Parathyroid adenoma (tissue), 2 donors: ENCODE measurements at regions not wholly inside any gene's neighbourhood (a gene's known extent, or its start where the extent isn't known, plus 50 kb on each side); places are given as distances from the start of the nearest gene placed in this dataset.
"Not testable (repeated sequence)": the region's sequence is repeated elsewhere in the genome, so short reads cannot be mapped to it uniquely, and the experiment has no call there.

ENCODE experiments used
- H2AFZ ChIP-seq: fragments of 300-600 bp; sonication (generic); one replicate; pipeline ENCODE4 v1.7.0; 2017; ENCODE audit warnings: antibody characterized with exemption, mild to moderate bottlenecking
- H3K27ac ChIP-seq: fragments of 300-600 bp; sonication (generic); one replicate; pipeline ENCODE4 v1.7.0; 2017
- H3K27me3 ChIP-seq: fragments of 300-600 bp; sonication (generic); one replicate; pipeline ENCODE4 v1.7.0; 2017; ENCODE audit warnings: low read length; ENCODE audit not compliant: control insufficient read depth, insufficient read depth
- H3K36me3 ChIP-seq: fragments of 300-600 bp; sonication (generic); one replicate; pipeline ENCODE4 v1.7.0; 2017; ENCODE audit warnings: low read length; ENCODE audit not compliant: control insufficient read depth, insufficient read depth
- H3K4me1 ChIP-seq: fragments of 300-600 bp; sonication (generic); one replicate; pipeline ENCODE4 v1.7.0; 2017; ENCODE audit warnings: control low read depth
- H3K4me2 ChIP-seq: fragments of 300-600 bp; sonication (generic); one replicate; pipeline ENCODE4 v1.7.0; 2017; ENCODE audit warnings: low read length
- H3K4me3 ChIP-seq: fragments of 300-600 bp; sonication (generic); one replicate; pipeline ENCODE4 v1.7.0; 2017; ENCODE audit warnings: low read depth, low read length
- H3K79me2 ChIP-seq: fragments of 300-600 bp; sonication (generic); one replicate; pipeline ENCODE4 v1.7.0; 2017; ENCODE audit warnings: control low read depth
- H3K9ac ChIP-seq: fragments of 300-600 bp; sonication (generic); one replicate; pipeline ENCODE4 v1.7.0; 2017; ENCODE audit warnings: mild to moderate bottlenecking
- H3K9me3 ChIP-seq: fragments of 300-600 bp; sonication (generic); one replicate; pipeline ENCODE4 v1.7.0; 2017; ENCODE audit warnings: low read length; ENCODE audit not compliant: control insufficient read depth
- TF ChIP-seq, protein P1 (sequence below): fragments of 300-600 bp; sonication (generic); IDR thresholded peaks from one replicate; pipeline ENCODE4 v1.7.0; 2017; ENCODE audit warnings: antibody characterized with exemption, mild to moderate bottlenecking
- donor health status: primary hyperparathyroidism.

DNA sequence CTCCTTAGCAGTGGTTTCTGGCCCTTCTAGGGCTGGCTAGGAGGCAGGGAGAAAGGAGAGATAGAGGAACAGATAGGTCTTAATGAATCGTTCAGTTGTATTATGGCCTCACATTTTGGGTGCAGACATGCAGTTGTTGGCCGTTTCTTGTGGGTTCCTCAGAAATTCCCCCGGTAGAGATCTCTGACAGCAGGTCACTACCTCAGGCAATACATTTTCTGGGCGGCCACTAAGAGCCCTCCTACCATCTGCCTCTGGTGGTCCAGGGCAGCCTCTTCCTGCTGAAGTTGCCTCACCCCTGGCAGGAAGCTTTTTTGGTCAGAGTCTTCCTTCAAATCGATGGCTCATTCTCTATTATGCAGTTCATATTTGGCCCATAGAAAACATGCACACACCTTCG is 266.1 kb downstream of the SV2B start:
- Histone ChIP-seq H3K27ac (no peak overlapping the region), H2AFZ (no peak overlapping the region), H3K4me1 (no peaks in the 10 kb centered on the region), H3K36me3 (no peaks in the 10 kb centered on the region), H3K9me3 (no peaks in the 10 kb centered on the region), H3K79me2 (no peaks in the 10 kb centered on the region), H3K4me2 (no peak overlapping the region), H3K9ac (no peak overlapping the region), H3K4me3 (no peak overlapping the region), H3K27me3 (no peaks in the 10 kb centered on the region)
- TF ChIP-seq, protein P1, sequence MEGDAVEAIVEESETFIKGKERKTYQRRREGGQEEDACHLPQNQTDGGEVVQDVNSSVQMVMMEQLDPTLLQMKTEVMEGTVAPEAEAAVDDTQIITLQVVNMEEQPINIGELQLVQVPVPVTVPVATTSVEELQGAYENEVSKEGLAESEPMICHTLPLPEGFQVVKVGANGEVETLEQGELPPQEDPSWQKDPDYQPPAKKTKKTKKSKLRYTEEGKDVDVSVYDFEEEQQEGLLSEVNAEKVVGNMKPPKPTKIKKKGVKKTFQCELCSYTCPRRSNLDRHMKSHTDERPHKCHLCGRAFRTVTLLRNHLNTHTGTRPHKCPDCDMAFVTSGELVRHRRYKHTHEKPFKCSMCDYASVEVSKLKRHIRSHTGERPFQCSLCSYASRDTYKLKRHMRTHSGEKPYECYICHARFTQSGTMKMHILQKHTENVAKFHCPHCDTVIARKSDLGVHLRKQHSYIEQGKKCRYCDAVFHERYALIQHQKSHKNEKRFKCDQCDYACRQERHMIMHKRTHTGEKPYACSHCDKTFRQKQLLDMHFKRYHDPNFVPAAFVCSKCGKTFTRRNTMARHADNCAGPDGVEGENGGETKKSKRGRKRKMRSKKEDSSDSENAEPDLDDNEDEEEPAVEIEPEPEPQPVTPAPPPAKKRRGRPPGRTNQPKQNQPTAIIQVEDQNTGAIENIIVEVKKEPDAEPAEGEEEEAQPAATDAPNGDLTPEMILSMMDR, result no peak

DNA sequence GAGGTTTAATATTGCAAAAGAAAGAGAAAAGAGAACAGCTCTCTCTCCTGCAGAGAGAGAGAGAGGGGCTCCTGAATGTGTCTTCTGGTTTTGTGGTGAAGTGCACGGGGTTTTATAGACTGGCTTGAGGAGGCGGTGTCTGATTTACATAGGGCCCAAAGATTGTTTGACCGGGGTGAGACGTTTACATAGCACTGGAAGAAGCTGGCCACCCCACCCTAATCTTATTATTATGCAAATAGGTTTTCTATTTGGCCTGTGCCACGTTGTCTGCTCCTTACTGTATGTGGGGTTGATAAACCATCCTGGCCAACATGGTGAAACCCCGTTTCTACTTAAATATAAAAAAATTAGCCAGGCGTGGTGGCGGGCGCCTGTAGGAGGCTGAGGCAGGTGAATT is 268.6 kb downstream of the SV2B start:
- H2AFZ ChIP-seq, result no peak overlapping the region
- no peaks in the 10 kb centered on the region for H3K9me3 ChIP-seq
- no peak overlapping the region for H3K27ac ChIP-seq
- H3K36me3 ChIP-seq, result no peaks in the 10 kb centered on the region
- no peaks in the 10 kb centered on the region for H3K27me3 ChIP-seq
- no peak overlapping the region for H3K9ac ChIP-seq
- TF ChIP-seq, protein P1, result no peak
- no peak overlapping the region for H3K4me3 ChIP-seq
- H3K4me1 ChIP-seq, result no peaks in the 10 kb centered on the region
- no peak overlapping the region for H3K4me2 ChIP-seq
- H3K79me2 ChIP-seq, result no peaks in the 10 kb centered on the region

GRCh38 chr15:91369823-91370222 is 269.8 kb downstream of the SV2B start:
- H3K9me3 ChIP-seq, result no peaks in the 10 kb centered on the region
- TF ChIP-seq, protein P1, result no peak
- H3K36me3 ChIP-seq, result no peaks in the 10 kb centered on the region
- H3K4me3 ChIP-seq, result no peak overlapping the region
- H2AFZ ChIP-seq, result no peak overlapping the region
- no peaks in the 10 kb centered on the region for H3K4me1 ChIP-seq
- no peaks in the 10 kb centered on the region for H3K79me2 ChIP-seq
- H3K27me3 ChIP-seq, result no peaks in the 10 kb centered on the region
- no peak overlapping the region for H3K27ac ChIP-seq
- H3K4me2 ChIP-seq, result no peak overlapping the region
- no peak overlapping the region for H3K9ac ChIP-seq

DNA sequence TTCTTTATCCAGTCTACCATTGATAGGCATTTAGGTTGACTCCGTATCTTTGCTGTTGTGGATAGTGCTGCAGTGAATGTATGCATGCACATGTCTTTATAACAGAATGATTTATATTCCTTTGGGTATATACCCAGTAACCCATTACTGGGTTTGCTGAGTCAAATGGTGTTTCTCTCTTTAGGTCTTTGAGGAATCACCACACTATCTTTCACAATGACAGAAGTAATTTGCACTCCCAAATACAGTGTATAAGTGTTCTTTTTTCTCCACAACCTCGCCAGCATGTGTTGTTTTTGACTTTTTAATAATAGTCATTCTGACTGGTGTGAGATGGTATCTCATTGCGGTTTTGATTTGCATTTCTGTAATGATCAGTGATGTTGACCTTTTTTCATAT is 271.3 kb downstream of the SV2B start:
- not testable (repeated sequence) for H3K9ac ChIP-seq, H3K9me3 ChIP-seq, H3K4me3 ChIP-seq, H3K36me3 ChIP-seq, H3K79me2 ChIP-seq, H2AFZ ChIP-seq, H3K4me1 ChIP-seq, H3K27me3 ChIP-seq, H3K4me2 ChIP-seq, H3K27ac ChIP-seq

DNA sequence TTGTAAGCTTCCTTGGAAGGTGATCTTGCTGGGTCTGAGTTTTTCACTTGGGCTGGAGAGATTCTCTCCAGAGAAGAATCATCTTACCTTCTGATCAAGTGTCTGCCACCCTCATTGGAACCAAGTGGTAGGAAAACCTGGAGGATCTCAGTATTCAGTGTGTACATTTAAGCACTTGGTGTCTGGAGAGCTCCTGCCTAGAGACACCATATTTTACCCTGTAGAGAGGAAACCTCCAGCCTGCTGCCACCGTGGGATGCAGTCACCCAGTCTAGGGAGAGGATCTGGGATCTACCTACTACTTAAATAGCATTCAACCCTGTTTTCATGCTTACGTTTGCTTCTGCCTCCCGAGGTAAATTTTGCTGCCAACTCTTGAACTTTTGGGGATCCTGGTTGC is 274.3 kb downstream of the SV2B start:
- no peak overlapping the region for H3K27ac ChIP-seq
- no peaks in the 10 kb centered on the region for H3K79me2 ChIP-seq
- no peak overlapping the region for H3K4me3 ChIP-seq
- H3K27me3 ChIP-seq, result no peaks in the 10 kb centered on the region
- TF ChIP-seq, protein P1, result no peak
- no peaks in the 10 kb centered on the region for H3K9me3 ChIP-seq
- H3K9ac ChIP-seq, result no peak overlapping the region
- H2AFZ ChIP-seq, result no peak overlapping the region
- H3K4me2 ChIP-seq, result no peak overlapping the region
- H3K36me3 ChIP-seq, result no peaks in the 10 kb centered on the region
- no peaks in the 10 kb centered on the region for H3K4me1 ChIP-seq
